ENCODE measurements at regions not wholly inside any gene's neighbourhood (a gene's known extent, or its start where the extent isn't known, plus 50 kb on each side); places are given as distances from the start of the nearest gene placed in this dataset.
A peak's percentile ranks its signal among the peaks of the same experiment; 100 is the strongest.

DNA sequence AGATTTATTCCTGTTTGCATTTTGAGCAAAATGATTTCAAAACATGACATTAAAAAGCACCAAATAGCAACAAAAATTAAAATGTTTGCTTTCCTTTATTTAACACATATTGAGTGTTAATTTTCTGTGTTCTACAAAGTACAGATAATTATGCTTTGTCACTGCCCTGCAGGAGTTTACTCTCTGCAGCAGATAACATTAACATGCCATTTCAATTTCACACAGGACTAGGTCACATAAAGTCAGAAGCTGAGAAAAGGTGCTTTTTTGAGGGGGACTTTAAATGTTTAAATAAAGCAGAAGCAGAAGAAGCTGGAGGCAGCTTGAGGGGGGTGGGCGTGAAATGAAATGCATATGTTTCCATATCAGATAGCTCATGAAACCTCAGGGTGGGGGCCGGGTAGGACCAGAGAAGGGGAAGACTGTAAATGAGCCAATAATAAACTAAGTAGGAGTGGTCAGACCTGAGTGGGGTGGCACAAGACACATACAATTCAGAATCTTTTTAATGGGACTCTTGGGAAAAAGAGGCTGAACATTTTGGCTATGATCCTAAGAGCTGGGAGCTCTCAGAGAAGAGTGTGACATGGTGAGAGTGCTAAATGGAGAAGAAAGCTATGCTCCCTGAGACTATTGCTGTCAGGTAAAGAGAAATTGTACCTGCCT, 387.5 kb downstream of the FAM170A start:
- no peak for DNase-seq

GRCh38 chr5:120017513-120017912, 388.2 kb downstream of the FAM170A start:
- DNase-seq, result no peak

GRCh38 chr5:120035181-120035580, 405.8 kb downstream of the FAM170A start:
- no peak for DNase-seq

DNA sequence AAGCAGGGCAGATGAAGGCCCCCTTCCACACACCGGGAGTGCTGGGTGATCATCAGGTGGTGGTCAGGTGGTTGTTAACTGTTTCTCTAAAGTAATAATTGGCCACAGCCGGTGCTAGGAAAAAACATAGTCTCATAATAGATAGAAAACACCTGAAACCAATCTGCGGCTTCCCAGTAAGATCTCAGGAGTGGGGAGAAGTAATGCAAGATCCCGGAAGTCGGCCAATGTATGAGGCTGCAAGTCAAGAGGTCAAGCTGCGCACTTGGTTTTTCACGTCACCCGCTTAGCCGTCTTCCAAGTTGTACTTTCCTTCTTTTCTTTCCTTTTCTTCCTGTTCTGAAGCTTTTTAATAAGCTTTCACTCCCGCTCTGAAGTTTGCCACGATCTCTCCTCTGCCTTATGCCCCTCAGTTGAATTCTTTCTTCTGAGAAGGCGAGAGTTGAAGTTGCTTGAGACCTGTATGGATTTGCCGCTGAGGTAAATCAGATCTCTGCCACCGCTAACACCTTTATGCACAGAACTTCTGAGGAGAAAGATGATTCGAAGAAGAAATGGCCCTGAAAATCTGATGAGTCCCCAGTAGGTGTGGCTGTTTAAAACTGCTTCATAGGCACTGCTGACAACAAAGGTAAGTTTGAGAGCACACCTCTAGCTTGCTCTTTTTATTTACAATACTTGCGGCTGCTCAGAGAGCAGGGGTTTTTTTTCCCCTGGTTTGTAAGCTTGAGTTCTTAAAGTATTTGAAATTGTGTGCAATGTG, 406.6 kb downstream of the FAM170A start:
- DNase-seq, result no peak

GRCh38 chr5:120037451-120037850, 408.1 kb downstream of the FAM170A start:
- no peak for DNase-seq

DNA sequence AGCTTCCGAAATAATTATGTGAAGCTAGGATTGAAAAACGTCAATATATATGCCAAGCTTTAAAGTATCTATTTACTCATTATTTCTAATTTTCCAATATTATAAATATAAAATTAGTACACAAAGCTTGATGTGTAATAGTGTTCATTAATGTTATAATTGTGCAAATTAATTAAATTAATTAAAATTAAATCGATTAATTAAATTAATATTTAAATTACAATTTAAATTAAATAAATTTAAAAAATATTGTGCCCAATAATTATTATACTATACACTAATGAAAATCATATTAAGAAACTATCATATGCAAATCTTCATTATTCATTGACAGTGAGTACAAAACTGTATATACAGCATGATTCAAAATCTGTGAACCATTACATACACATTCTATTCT, 409.8 kb downstream of the FAM170A start:
- DNase-seq, result no peak

DNA sequence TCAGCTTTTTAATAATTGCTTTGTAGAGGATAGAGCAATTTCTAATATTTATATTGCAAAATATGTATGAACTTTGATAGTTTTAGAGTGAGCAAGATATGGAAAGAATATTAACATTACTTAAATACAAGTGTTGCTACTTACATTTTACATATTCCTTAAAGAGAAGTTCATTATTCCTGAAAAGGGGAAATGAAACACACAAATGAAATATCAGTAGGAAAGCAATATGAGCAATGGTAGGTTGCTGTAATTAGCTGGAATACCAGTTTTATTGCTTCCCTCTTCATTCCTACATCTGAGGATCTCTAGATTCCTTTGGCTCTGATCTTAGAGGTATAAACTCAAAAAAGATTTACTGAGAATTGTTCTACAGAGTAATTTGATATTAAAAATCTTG, 414.1 kb downstream of the FAM170A start:
- DNase-seq, result no peak

DNA sequence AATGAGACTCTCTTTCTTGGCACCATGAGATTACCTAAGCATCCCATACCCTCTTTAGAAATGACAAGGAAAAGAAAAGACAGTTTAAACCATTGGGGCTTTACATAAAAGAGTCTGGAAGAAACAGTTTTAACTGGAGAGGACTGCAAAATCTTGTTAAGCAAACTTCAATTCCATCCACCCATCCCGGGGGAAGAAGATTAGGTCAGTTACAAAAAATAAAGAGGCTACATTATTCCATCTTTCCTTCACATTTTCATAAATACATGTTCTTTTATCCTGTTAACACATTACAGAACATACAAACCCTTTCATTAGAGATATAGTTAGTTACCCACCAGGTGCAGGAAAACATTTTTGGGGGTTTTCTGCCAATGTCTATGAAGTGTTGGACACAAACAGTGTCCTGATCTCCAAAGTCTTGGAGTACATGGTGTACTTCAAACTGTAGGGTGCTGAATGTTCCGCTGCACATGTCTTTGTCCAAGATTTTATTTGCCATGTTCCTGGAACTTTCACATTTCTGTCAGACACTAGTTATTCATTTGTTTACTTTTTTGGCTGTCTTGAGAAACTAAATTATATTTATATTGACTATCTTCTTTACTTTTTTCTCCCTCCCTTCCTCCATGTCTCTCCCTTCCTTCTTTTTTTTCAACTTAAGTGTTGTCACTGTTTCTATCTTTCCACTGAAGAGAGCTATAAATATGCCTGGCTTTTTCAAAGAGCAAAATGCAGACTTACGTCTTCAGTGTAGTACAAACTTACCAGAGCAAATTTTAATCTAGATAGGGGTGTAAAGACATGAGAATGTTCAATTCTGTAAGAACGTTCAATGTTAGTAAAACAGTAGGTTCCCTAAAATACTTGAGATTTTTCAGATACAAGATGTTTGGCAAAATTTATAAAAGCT, 410.9 kb upstream of the PRR16 start:
- DNase-seq, result no peak

GRCh38 chr5:120053841-120054240, 410.3 kb upstream of the PRR16 start:
- DNase-seq, result no peak

DNA sequence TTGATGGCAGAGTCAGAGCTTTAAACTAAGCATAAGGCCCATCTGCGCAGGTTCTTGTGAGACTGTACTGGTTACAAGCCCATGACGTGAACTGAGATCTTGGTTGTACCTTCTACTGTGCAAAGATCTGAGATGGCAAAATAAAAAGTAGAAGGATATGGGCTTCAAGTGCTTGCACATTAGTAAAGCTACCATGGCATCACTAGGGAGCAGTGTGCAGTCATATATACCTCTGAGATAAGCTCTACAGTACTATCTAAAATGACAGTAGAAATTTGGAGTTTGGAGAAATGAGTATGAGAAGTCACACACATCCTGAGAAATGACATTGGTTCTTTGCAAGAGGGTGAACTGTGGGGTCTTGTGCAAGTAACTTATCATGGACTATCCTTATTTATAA, 408.2 kb upstream of the PRR16 start:
- DNase-seq, result peak; percentile 13

- DNase-seq, result no peak
Observed at GRCh38 chr5:120062515-120062917, 401.6 kb upstream of the PRR16 start.

DNA sequence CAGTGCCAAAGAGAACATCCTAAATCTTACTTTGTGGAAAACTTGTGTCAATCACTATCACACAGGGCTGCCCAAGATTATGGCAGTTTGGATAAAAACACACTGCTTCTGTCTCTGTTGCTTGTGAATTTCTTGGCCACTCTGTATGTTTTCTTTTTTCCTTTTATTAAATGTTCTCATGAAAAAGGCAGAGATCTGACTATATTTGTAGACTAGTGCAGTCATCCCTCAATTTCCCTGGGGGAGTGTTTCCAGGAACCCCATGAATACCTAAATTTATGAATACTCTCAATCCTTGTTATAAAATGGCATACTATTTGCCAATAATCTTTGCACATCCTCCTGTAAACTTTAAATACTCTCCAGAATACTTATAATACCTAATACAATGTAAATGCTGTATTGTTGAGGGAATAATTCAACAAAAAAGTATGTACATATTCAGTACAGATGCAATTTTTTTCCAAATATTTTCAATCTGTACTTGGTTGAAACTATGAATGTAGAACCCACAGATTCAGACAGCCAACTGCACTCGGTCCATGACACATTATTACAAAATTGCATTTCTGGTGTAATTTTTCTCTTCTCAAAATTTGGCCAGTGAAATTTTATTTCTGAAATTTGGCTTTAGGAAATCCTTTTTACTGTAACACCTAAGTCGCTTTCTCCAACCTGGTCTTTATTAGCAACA, 391.9 kb upstream of the PRR16 start:
- DNase-seq, result no peak

- DNase-seq, result peak; percentile 32
Observed at GRCh38 chr5:120073722-120074121, 390.4 kb upstream of the PRR16 start.

DNA sequence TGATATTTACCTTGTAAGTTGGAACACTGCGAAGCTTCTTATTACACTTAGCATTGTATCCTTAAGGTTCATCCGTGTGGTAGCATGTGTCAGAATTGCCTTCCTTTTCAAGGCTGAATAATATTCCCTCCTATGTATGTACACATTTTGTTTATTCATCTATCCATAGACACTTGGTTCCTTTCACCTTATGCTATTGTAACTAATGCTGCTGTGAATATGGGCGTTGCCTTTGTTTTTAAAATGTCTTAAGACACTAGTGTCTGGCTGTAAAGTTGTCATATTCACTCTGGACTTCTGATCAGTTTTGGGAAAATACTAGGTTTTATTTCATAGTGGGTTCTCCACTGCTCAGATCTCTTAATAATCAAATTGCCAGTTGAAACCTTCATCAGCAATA, 383.3 kb upstream of the PRR16 start:
- DNase-seq, result no peak

- no peak for DNase-seq
Observed at GRCh38 chr5:120082316-120083068, 381.6 kb upstream of the PRR16 start.

GRCh38 chr5:120083851-120084542, 380.1 kb upstream of the PRR16 start:
- DNase-seq, result peak; percentile 84

- no peak for DNase-seq
Observed at GRCh38 chr5:120084543-120084870, 379.6 kb upstream of the PRR16 start.

DNA sequence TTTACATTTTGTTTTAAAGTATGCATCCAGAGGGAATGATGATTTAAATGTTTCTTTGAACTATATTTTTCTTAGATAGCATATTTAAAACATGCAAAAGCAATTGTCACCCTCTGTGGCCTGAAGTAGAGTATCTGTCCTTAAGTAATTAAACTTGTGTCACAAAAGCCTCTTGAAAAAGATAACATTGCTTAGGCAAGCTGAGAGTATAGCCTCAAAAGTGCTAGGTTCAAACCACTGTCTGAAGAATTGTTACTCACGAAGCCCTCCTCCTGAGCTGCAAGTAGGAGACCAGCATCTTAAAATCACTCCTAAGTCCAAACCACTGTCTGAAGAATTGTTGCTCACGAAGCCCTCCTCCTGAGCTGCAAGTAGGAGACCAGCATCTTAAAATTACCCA, 378.0 kb upstream of the PRR16 start:
- DNase-seq, result no peak

DNA sequence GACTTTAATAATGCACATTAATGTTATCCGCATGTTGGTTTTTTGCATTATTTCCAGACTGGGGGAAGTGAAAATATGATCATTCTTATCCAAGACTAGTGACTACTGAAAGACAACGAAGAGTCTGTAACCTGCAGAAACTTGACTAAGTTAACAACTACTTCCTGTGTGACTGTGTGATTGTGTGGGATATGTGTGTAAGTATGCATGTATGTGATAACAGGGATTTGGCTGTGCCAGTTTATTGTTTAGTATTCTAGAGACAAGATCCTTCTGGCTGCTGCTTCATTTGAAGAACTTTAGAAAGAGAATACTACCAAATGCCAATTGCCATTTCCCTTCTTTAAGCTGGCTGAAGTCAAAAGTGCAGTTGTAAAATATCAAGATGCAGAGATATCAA, 375.7 kb upstream of the PRR16 start:
- DNase-seq, result no peak

DNA sequence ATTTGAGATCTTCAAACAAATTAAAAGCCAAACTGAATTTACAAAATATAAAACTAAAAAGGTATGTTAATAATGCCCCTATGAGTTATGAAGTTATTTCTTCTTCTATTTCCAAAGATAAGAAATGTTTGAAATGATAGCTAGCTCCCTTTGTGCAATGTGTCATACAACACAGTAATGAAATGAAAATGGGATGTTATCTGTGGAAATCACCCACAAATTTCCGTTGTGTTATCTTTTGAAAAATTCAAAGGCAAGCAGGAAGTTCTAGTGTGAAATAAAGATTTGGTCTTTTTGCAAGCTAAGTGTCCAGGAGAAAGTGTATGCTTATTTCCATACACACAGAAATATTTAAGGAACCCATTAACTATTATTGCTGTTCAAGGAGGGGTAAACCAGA, 375.3 kb upstream of the PRR16 start:
- DNase-seq, result no peak

- DNase-seq, result no peak
Observed at GRCh38 chr5:120091376-120091948, 372.6 kb upstream of the PRR16 start.
